Fibroblast of the aortic adventitia (primary cell): ENCODE measurements at regions not wholly inside any gene's neighbourhood (a gene's known extent, or its start where the extent isn't known, plus 50 kb on each side); places are given as distances from the start of the nearest gene placed in this dataset.

Experiments used
- DNase-seq: peaks from one replicate; pipeline ENCODE4 v3.0.0-alpha.2; 2010; ENCODE audit warnings: low read depth
- H3K4me3 ChIP-seq: 2 replicates; pipeline ENCODE4 v1.5.1; 2011; ENCODE audit warnings: low read depth, mild to moderate bottlenecking, control low read depth, low read length, moderate library complexity
- TF ChIP-seq, protein P1 (sequence below): IDR thresholded peaks from 2 replicates; pipeline ENCODE4 v1.5.1; 2011; ENCODE audit warnings: mild to moderate bottlenecking, low read length, control low read depth, inconsistent platforms; ENCODE audit not compliant: insufficient read depth

DNA sequence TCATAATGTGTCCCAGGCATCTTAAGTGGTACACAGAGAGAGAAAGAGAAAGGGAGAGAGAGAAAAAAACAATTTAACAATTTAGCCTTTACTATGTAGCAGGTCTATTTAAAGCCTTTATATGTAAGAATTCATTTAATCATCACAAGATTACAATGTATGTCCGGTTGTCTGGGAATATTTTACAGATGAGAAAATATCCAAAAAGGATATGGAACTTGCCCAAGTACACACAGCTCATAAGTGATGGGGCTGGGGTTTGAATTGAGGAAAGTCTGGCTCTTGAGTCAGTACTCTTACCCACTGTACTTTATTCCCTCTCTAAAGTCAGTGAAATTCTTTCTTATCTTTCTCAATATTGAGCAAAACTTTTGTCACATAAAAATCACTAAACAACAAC lies 104.6 kb downstream of the LYPLAL1 start:
- DNase-seq, result peak; percentile 65
- TF ChIP-seq, protein P1, sequence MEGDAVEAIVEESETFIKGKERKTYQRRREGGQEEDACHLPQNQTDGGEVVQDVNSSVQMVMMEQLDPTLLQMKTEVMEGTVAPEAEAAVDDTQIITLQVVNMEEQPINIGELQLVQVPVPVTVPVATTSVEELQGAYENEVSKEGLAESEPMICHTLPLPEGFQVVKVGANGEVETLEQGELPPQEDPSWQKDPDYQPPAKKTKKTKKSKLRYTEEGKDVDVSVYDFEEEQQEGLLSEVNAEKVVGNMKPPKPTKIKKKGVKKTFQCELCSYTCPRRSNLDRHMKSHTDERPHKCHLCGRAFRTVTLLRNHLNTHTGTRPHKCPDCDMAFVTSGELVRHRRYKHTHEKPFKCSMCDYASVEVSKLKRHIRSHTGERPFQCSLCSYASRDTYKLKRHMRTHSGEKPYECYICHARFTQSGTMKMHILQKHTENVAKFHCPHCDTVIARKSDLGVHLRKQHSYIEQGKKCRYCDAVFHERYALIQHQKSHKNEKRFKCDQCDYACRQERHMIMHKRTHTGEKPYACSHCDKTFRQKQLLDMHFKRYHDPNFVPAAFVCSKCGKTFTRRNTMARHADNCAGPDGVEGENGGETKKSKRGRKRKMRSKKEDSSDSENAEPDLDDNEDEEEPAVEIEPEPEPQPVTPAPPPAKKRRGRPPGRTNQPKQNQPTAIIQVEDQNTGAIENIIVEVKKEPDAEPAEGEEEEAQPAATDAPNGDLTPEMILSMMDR, result no peak
- H3K4me3 ChIP-seq, result no peak overlapping the region

GRCh38 chr1:219277304-219278105 lies 103.8 kb downstream of the LYPLAL1 start:
- no peak overlapping the region for H3K4me3 ChIP-seq
- TF ChIP-seq, protein P1, result no peak
- peak; percentile 39 for DNase-seq

DNA sequence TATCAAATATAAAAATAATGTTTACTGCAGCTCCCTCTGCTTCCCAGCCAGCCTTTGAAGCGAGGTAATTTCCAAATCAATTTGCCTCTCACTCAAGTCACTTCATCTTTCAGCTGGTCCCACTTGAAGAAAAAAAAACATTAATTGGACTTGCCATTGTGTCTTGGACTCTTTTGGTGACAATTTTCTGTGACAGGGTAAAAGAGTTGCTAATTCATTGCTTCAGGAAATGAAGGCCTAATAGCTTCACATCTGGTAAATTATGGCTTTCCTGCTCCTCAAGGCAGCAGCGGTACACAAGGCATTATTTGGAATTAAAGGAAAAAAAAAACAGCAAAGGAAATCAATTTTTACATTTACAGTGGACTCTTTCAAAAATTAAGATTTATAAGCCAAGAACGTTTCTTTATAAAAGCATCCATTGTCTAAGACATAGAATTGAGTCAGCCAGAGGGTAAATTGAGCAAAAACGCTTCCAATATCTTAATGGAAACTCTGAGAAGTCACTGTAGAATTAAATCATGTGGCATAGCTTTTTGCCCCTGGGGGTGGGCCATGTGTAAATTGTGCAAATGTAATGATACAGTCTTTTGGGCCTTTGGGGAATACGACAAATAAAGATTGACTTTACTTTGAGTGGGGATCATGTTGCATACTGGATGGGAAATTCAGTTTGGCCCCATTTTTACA lies 102.5 kb downstream of the LYPLAL1 start:
- TF ChIP-seq, protein P1, result no peak
- no peak for DNase-seq
- H3K4me3 ChIP-seq, result no peak overlapping the region

- TF ChIP-seq, protein P1, result no peak
- DNase-seq, result no peak
- H3K4me3 ChIP-seq, result no peak overlapping the region
Observed at GRCh38 chr1:219273088-219273686, 99.5 kb downstream of the LYPLAL1 start.

- peak overlapping the region; percentile 8 for H3K4me3 ChIP-seq
- peak; percentile 72 for DNase-seq
- TF ChIP-seq, protein P1, result no peak
Observed at GRCh38 chr1:219271818-219272535, 98.3 kb downstream of the LYPLAL1 start.

DNA sequence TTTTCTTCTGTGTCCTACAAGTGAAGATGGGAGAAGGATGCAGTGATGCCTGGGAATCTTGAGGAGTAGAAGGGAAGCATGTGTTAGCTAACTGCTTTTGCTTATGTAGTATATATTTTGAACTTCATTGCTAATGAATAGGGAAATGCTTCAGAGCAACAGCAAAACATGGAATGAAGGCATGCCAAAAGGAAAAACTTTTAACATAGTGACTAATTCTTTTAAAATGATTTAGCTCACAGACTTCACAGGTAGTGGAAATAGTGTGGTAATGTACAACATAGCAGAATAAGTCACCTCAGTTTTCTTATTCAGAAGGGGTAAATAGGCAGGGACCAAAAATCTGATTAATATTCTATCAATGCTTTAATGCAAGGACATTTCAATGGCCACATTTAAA lies 95.5 kb downstream of the LYPLAL1 start:
- H3K4me3 ChIP-seq, result no peak overlapping the region
- DNase-seq, result peak; percentile 32
- TF ChIP-seq, protein P1, result no peak
